ENCODE measurements at regions not wholly inside any gene's neighbourhood (a gene's known extent, or its start where the extent isn't known, plus 50 kb on each side); places are given as distances from the start of the nearest gene placed in this dataset.
A peak's percentile ranks its signal among the peaks of the same experiment; 100 is the strongest.

DNA sequence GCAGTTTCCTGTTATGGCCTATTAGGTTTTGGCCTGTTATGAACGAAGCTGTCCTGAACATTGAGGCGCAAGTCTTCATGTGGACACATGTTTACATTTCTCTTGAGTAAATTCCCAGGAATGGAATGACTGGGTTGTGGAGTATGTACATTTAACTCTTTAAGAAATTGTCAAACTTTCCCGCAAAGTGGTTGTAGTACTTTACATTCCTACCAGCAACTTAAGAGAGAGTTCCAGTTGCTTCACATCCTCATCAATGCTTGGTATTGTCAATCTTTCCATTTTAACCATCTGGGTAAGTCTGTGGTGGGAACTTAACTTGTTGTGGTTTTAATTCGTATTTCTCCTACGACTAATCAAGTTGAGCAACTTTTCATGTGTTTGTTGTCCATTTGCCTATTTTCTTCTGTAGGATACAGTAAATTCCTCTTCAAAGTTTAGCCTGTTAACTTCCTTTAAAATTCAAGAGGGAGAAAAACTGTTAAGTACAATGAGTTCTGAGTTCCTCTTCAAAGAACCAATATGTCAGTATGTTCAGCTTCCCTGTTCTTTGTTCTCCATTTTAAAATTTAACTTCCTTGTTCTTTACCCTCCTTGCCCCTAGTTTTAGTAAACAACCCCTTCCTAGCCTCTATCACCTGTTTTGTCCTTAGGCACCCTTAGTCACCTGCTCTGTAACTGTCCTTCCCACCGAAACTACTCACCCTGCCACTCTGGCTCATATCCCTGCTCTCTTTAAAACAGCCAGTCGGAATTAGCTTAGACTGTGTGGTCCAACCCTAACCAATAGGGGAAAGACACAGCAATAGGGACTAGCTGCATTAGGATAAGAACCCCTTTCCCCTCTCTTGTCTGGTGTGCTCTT lies 74.0 kb downstream of the FAM241B start:
- Histone ChIP-seq H3K27ac (no peak overlapping the region), H4K20me1 (ENCODE audit: insufficient read depth) (no peaks in the 10 kb centered on the region), H3K9me3 (ENCODE audit: insufficient read depth, low read depth) (peaks cover 19% of the 10 kb centered on the region; the same call in 1 of the 2 replicates), H2AFZ (no peak overlapping the region), H3F3A (ENCODE audit: insufficient read depth, low read depth) (no peaks in the 10 kb centered on the region), H3K9me2 (ENCODE audit: insufficient read depth) (no peaks in the 10 kb centered on the region), H3K4me2 (no peak overlapping the region), H3K36me3 (ENCODE audit: low read depth) (no peaks in the 10 kb centered on the region), H3K79me2 (ENCODE audit: low read depth) (no peaks in the 10 kb centered on the region), H3K27me3 (ENCODE audit: insufficient read depth, low read depth) (peaks cover 86% of the 10 kb centered on the region), H3K4me1 (replicated peaks; ENCODE audit: insufficient read depth) (no peaks in the 10 kb centered on the region), H3K4me3 (no peak overlapping the region)
- POLR2A ChIA-PET (ENCODE audit: unreplicated experiment), result no interaction called here
- TF ChIP-seq, protein P1, sequence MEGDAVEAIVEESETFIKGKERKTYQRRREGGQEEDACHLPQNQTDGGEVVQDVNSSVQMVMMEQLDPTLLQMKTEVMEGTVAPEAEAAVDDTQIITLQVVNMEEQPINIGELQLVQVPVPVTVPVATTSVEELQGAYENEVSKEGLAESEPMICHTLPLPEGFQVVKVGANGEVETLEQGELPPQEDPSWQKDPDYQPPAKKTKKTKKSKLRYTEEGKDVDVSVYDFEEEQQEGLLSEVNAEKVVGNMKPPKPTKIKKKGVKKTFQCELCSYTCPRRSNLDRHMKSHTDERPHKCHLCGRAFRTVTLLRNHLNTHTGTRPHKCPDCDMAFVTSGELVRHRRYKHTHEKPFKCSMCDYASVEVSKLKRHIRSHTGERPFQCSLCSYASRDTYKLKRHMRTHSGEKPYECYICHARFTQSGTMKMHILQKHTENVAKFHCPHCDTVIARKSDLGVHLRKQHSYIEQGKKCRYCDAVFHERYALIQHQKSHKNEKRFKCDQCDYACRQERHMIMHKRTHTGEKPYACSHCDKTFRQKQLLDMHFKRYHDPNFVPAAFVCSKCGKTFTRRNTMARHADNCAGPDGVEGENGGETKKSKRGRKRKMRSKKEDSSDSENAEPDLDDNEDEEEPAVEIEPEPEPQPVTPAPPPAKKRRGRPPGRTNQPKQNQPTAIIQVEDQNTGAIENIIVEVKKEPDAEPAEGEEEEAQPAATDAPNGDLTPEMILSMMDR (conservative IDR thresholded peaks at IDR 0.05), result no peak
- TF ChIP-seq EZH2 (IDR thresholded peaks at IDR 0.05; ENCODE audit: low read depth), result no peak
- intact Hi-C loops (cut with micrococcal nuclease; ENCODE audit: unreplicated experiment), result no loop called here
- no TSS peak for BruUV-seq (replicated peaks)
- DNase-seq, result peak in 1 of 2 experiments; percentile 70
- CTCF ChIA-PET, result no interaction called here

GRCh38 chr10:69709366-69709941 lies 79.4 kb downstream of the FAM241B start:
- POLR2A ChIA-PET (ENCODE audit: unreplicated experiment), result no interaction called here
- CTCF ChIA-PET, result no interaction called here

GRCh38 chr10:69710008-69710888 lies 80.2 kb downstream of the FAM241B start:
- Histone ChIP-seq H3K4me2 (no peak overlapping the region), H3K36me3 (ENCODE audit: low read depth) (no peaks in the 10 kb centered on the region), H3F3A (ENCODE audit: insufficient read depth, low read depth) (no peaks in the 10 kb centered on the region), H3K27ac (no peak overlapping the region), H2AFZ (no peak overlapping the region), H3K27me3 (ENCODE audit: insufficient read depth, low read depth) (peaks cover 98% of the 10 kb centered on the region), H3K79me2 (ENCODE audit: low read depth) (no peaks in the 10 kb centered on the region), H3K9me3 (ENCODE audit: insufficient read depth, low read depth) (no peaks in the 10 kb centered on the region), H4K20me1 (ENCODE audit: insufficient read depth) (no peaks in the 10 kb centered on the region), H3K4me3 (no peak overlapping the region), H3K9me2 (ENCODE audit: insufficient read depth) (no peaks in the 10 kb centered on the region), H3K4me1 (replicated peaks; ENCODE audit: insufficient read depth) (no peaks in the 10 kb centered on the region)
- TF ChIP-seq EZH2 (IDR thresholded peaks at IDR 0.05; ENCODE audit: low read depth), result no peak
- TF ChIP-seq, protein P1 (conservative IDR thresholded peaks at IDR 0.05), result no peak
- POLR2A ChIA-PET (ENCODE audit: unreplicated experiment), result no interaction called here
- intact Hi-C loops (cut with micrococcal nuclease; ENCODE audit: unreplicated experiment), result loop anchor here (10.0 kb wide), 1 partner anchor 305 kb away; no protein-coding TSS in a partner anchor
- no TSS peak for BruUV-seq (replicated peaks)
- CTCF ChIA-PET, result no interaction called here
- no peak for DNase-seq

More at GRCh38 chr10:69709366-69709941, 79.4 kb downstream of the FAM241B start:
- no TSS peak for BruUV-seq (replicated peaks)
- Histone ChIP-seq H2AFZ (no peak overlapping the region), H3K36me3 (ENCODE audit: low read depth) (no peaks in the 10 kb centered on the region), H3K79me2 (ENCODE audit: low read depth) (no peaks in the 10 kb centered on the region), H3K27ac (no peak overlapping the region), H3K4me2 (no peak overlapping the region), H3F3A (ENCODE audit: insufficient read depth, low read depth) (no peaks in the 10 kb centered on the region), H3K27me3 (ENCODE audit: insufficient read depth, low read depth) (peaks cover 94% of the 10 kb centered on the region), H4K20me1 (ENCODE audit: insufficient read depth) (no peaks in the 10 kb centered on the region), H3K4me1 (replicated peaks; ENCODE audit: insufficient read depth) (no peaks in the 10 kb centered on the region), H3K9me3 (ENCODE audit: insufficient read depth, low read depth) (no peaks in the 10 kb centered on the region; the same call in 1 of the 2 replicates), H3K4me3 (no peak overlapping the region), H3K9me2 (ENCODE audit: insufficient read depth) (no peaks in the 10 kb centered on the region)
- intact Hi-C loops (cut with micrococcal nuclease; ENCODE audit: unreplicated experiment), result no loop called here
- TF ChIP-seq EZH2 (IDR thresholded peaks at IDR 0.05; ENCODE audit: low read depth), result no peak
- TF ChIP-seq, protein P1 (conservative IDR thresholded peaks at IDR 0.05), result no peak
- no peak for DNase-seq

Data from PC-9 (cell line).